ENCODE measurements at regions not wholly inside any gene's neighbourhood (a gene's known extent, or its start where the extent isn't known, plus 50 kb on each side); places are given as distances from the start of the nearest gene placed in this dataset.

GRCh38 chr11:134846328-134847082 is 434.5 kb upstream of the B3GAT1 start:
- Histone ChIP-seq H4K20me1 (replicated peaks; ENCODE audit: control insufficient read depth, insufficient read depth, low read length) (no peaks in the 10 kb centered on the region), H3K79me2 (ENCODE audit: control insufficient read depth, insufficient read depth, low read length) (no peaks in the 10 kb centered on the region), H2AFZ (ENCODE audit: low read depth, low read length) (no peak overlapping the region), H3K9me1 (ENCODE audit: control insufficient read depth, insufficient read depth, low read length) (no peaks in the 10 kb centered on the region), H3K27ac (ENCODE audit: extremely low read depth, low read depth, low read length) (no peak overlapping the region), H3K9ac (ENCODE audit: insufficient read depth in 1 of 2, low read depth in 2 of 2, low read length in 2 of 2) (no peak overlapping the region), H3K9me3 (replicated peaks; ENCODE audit: control insufficient read depth, insufficient read depth, low read depth, low read length) (no peaks in the 10 kb centered on the region), H3K4me3 (no peak overlapping the region), H3K4me2 (ENCODE audit: insufficient read depth, low read length) (no peak overlapping the region), H3K27me3 (ENCODE audit: control insufficient read depth in 2 of 2, insufficient read depth in 2 of 2, low read length in 2 of 2) (peaks cover 4 to 36% of the 10 kb centered on the region in 2 experiments), H3K4me1 (replicated peaks in 1 of 2; ENCODE audit: control insufficient read depth in 2 of 2, insufficient read depth in 2 of 2, low read length in 2 of 2) (no peaks in the 10 kb centered on the region), H3K36me3 (ENCODE audit: control insufficient read depth, insufficient read depth, low read length) (no peaks in the 10 kb centered on the region)
- WGBS (ENCODE audit: insufficient coverage, low coverage, missing lambda C conversion rate), result 2% methylated on average over 11 of the region's 11 CpGs
- intact Hi-C loops (cut with micrococcal nuclease), result no loop called here
- POLR2A ChIA-PET, result interaction anchor here (0.7 kb wide), 1 partner anchor 38 kb away, joined by 3 read pairs; no protein-coding TSS in a partner anchor
- FAIRE-seq (no peak), ATAC-seq (no peak), DNase-seq (ENCODE audit: extremely low read depth in 1 of 4, low spot score in 3 of 4) (no peak)
- BruUV-seq (replicated peaks), result no TSS peak
- in situ Hi-C loops (cut with MboI), result no loop called here
- TF ChIP-seq MCM3 (IDR thresholded peaks at IDR 0.05), result no peak
- no peak for TF ChIP-seq BRD4 (IDR thresholded peaks at IDR 0.05)
- no peak for TF ChIP-seq POLR2AphosphoS2 (IDR thresholded peaks at IDR 0.05; ENCODE audit: low read length)
- no peak for TF ChIP-seq GTF2F1 (IDR thresholded peaks at IDR 0.05; ENCODE audit: low read depth, low read length)
- TF ChIP-seq RBM34 (IDR thresholded peaks at IDR 0.05; ENCODE audit: borderline replicate concordance, insufficient read depth, low read length), result no peak
- TF ChIP-seq ZNF174 (CRISPR knock-in tag; IDR thresholded peaks at IDR 0.05), result no peak
- TF ChIP-seq NCOA1 (IDR thresholded peaks at IDR 0.05; ENCODE audit: low read depth), result no peak
- CTCF ChIA-PET (ENCODE audit: low intra/inter-chr PET ratio), result no interaction called here
